ENCODE measurements at regions not wholly inside any gene's neighbourhood (a gene's known extent, or its start where the extent isn't known, plus 50 kb on each side); places are given as distances from the start of the nearest gene placed in this dataset.

DNA sequence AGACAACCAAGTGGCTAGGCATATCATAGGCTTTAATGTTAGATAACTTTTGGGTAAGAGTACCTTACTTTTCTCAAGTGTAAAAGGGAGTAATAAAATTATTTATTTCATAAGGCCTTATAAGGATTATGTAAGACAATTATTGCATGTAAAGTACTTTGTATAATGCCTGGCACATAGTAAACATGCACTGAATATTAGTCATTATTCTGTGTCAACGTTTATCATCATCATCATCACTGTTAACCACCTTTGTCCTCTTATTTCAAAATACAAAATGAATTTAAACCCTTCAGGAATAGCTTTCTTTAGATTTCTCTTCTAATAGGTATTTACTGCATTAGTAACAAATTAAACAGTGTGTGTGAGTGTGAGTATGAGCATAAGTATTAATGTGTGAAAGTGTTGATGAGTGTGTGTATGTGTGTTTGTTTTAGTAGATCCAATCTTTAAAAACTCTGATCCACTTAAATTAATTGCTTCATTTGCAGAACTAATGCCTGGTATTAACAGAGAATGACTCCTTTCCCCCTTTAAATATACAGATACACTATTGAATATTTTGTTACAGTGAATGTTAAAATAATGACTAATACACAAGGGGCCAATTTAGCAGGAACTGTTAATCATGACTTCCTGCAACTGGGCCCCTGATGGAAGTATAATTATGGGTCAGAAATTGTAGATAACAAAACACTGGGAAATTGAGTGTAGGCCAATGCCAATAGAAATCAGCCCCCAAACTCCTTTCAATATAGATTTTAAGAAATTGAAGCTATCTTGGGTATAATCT, 213.3 kb upstream of the FZD8 start:
- no peak overlapping the region for H3K4me3 ChIP-seq
- TF ChIP-seq, protein P1, sequence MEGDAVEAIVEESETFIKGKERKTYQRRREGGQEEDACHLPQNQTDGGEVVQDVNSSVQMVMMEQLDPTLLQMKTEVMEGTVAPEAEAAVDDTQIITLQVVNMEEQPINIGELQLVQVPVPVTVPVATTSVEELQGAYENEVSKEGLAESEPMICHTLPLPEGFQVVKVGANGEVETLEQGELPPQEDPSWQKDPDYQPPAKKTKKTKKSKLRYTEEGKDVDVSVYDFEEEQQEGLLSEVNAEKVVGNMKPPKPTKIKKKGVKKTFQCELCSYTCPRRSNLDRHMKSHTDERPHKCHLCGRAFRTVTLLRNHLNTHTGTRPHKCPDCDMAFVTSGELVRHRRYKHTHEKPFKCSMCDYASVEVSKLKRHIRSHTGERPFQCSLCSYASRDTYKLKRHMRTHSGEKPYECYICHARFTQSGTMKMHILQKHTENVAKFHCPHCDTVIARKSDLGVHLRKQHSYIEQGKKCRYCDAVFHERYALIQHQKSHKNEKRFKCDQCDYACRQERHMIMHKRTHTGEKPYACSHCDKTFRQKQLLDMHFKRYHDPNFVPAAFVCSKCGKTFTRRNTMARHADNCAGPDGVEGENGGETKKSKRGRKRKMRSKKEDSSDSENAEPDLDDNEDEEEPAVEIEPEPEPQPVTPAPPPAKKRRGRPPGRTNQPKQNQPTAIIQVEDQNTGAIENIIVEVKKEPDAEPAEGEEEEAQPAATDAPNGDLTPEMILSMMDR (IDR thresholded peaks at IDR 0.05): no peak
- TF ChIP-seq POLR2A (IDR thresholded peaks at IDR 0.05) (no peak), POLR2AphosphoS5 (IDR thresholded peaks at IDR 0.05) (no peak)
- no peaks in the 10 kb centered on the region for H3K27me3 ChIP-seq
- no peak for DNase-seq (ENCODE audit: low spot score in 2 of 2)
- intact Hi-C loops (cut with DNase I; ENCODE audit: low total_unique reads): no loop called here
- no peaks in the 10 kb centered on the region for H3K4me1 ChIP-seq
- H3K27ac ChIP-seq: no peak overlapping the region
- no peaks in the 10 kb centered on the region for H3K36me3 ChIP-seq
- peaks cover 0 to 2% of the 10 kb centered on the region in 2 donors for H3K9me3 ChIP-seq

DNA sequence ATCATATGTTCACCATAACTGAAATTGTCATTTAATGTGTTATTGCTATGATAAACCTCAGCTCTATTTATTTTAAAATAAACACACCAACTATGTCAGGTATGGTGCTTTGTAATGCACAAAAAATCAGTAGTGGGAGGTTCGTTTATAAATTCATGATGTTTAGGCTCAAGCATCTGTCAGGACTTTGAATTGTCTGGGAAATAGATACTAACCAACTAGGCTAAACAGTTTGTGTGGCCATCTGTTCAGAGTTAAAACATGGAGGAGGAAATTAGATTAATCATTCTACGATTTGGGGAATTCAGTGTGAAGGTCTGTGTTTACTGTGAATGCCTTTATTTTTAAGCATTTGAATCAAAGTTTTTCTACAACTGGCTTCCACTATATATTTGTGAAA, 212.6 kb upstream of the FZD8 start:
- no peak overlapping the region for H3K27ac ChIP-seq
- intact Hi-C loops (cut with DNase I; ENCODE audit: low total_unique reads): no loop called here
- DNase-seq (ENCODE audit: low spot score in 2 of 2): no peak
- no peak overlapping the region for H3K4me3 ChIP-seq
- no peaks in the 10 kb centered on the region for H3K27me3 ChIP-seq
- H3K4me1 ChIP-seq: no peaks in the 10 kb centered on the region
- no peaks in the 10 kb centered on the region for H3K36me3 ChIP-seq
- TF ChIP-seq, protein P1 (IDR thresholded peaks at IDR 0.05): no peak
- TF ChIP-seq POLR2A (IDR thresholded peaks at IDR 0.05): no peak
- no peak for TF ChIP-seq POLR2AphosphoS5 (IDR thresholded peaks at IDR 0.05)
- H3K9me3 ChIP-seq: peaks cover 0 to 2% of the 10 kb centered on the region in 2 donors

DNA sequence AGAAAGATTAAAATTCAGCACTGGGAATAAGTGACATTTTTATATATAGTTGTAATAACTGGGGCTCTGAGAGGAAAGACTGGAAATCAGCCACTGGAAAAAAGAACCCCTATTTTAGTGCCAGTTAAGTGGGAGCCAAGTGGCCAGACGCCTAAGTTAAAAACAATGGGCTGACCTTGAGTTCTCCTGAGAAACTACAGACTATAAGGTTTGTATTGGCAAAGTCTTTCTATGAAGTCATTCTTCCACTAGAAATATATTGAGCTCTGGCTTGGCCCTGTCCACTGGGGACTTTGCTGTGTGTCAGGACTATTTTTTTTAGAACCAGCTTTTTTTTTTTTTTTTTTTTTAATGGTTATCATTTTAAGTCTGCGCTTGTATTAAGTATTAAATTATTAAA, 210.6 kb upstream of the FZD8 start:
- Histone ChIP-seq H3K4me1 (no peaks in the 10 kb centered on the region), H3K36me3 (no peaks in the 10 kb centered on the region), H3K9me3 (no peaks in the 10 kb centered on the region), H3K4me3 (no peak overlapping the region), H3K27me3 (no peaks in the 10 kb centered on the region), H3K27ac (no peak overlapping the region)
- TF ChIP-seq, protein P1 (IDR thresholded peaks at IDR 0.05): no peak
- no peak for TF ChIP-seq POLR2AphosphoS5 (IDR thresholded peaks at IDR 0.05)
- intact Hi-C loops (cut with DNase I; ENCODE audit: low total_unique reads): no loop called here
- DNase-seq (ENCODE audit: low spot score in 2 of 2): no peak

DNA sequence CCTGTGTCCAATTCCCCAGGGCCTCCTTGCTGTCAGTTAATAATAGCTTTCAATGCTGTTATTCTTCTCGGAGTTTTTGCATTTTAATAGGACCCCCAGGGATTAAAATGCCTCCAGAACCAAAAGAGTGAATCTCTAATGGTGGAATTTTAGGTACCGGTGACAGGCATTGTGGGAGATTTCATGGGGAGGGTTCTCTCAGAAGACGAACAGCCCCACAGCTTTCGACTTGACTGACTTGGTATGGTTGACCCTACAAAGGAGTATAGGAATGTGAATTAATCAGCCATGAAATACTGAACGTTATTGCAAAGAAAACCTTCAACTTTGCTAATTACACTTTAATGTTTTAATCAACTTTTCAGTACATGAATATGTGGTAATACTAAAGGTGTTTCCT, 206.3 kb upstream of the FZD8 start:
- intact Hi-C loops (cut with DNase I; ENCODE audit: low total_unique reads): no loop called here
- Histone ChIP-seq H3K4me3 (no peak overlapping the region), H3K36me3 (no peaks in the 10 kb centered on the region), H3K4me1 (no peaks in the 10 kb centered on the region), H3K9me3 (no peaks in the 10 kb centered on the region), H3K27ac (no peak overlapping the region), H3K27me3 (no peaks in the 10 kb centered on the region)
- TF ChIP-seq POLR2A (IDR thresholded peaks at IDR 0.05) (no peak), POLR2AphosphoS5 (IDR thresholded peaks at IDR 0.05) (no peak)
- TF ChIP-seq, protein P1 (IDR thresholded peaks at IDR 0.05): no peak
- no peak for DNase-seq (ENCODE audit: low spot score in 2 of 2)

DNA sequence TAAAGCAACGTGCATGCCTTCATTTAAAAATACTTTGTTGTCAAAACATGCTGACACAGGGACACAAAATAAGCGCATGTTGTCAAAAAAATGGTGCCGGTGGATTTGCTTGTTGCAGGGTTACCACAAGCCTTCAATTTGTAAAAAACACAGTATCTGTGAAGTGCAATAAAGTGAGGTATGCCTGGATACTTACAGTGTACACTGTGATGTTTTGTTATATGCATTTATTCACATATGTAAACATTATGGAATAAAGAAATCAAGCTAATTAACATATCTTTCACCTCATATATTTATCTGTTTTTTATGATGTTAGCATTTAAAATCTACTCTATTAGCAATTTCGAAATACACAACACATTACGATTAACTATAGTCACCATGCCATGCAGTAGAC, 202.6 kb upstream of the FZD8 start:
- TF ChIP-seq, protein P1 (IDR thresholded peaks at IDR 0.05): no peak
- TF ChIP-seq POLR2A (IDR thresholded peaks at IDR 0.05): no peak
- TF ChIP-seq POLR2AphosphoS5 (IDR thresholded peaks at IDR 0.05): no peak
- intact Hi-C loops (cut with DNase I; ENCODE audit: low total_unique reads): no loop called here
- Histone ChIP-seq H3K4me1 (no peaks in the 10 kb centered on the region), H3K27ac (no peak overlapping the region), H3K9me3 (peaks cover 0 to 17% of the 10 kb centered on the region in 2 donors), H3K36me3 (no peaks in the 10 kb centered on the region), H3K4me3 (no peak overlapping the region), H3K27me3 (no peaks in the 10 kb centered on the region)
- DNase-seq (ENCODE audit: low spot score in 2 of 2): no peak
